ENCODE measurements at regions not wholly inside any gene's neighbourhood (a gene's known extent, or its start where the extent isn't known, plus 50 kb on each side); places are given as distances from the start of the nearest gene placed in this dataset.

DNA sequence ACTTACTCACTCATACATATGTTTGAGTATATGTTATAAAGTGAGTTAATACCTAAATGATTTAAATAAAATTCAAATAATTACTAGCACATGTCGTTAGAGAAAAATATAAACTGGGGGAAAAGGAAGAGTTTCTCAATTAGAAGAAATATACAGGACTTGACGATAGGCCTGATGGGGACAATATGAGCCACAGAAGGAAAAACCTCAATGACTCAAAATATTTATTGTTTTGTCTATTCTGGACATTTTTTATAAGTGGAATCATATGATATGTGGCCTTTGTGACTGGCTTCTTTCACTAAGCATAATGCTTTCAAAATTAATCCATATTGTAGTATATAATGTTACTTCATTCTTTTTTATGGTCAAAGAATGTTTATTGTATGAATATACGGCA lies 339.2 kb upstream of the PMFBP1 start:
- Histone ChIP-seq H3K27ac (ENCODE audit: low read depth, low read length) (no peak overlapping the region), H3K4me3 (ENCODE audit: insufficient read depth, low read length, poor library complexity, severe bottlenecking) (no peak overlapping the region), H3K36me3 (ENCODE audit: low read length) (no peaks in the 10 kb centered on the region), H3K27me3 (ENCODE audit: low read length) (no peaks in the 10 kb centered on the region), H2AFZ (ENCODE audit: low read depth, low read length, severe bottlenecking) (no peak overlapping the region), H3K79me2 (ENCODE audit: insufficient read depth, low read length) (no peaks in the 10 kb centered on the region), H3K9me3 (ENCODE audit: insufficient read depth, low read length) (no peaks in the 10 kb centered on the region), H3F3A (ENCODE audit: insufficient read depth) (no peaks in the 10 kb centered on the region), H3K9me2 (replicated peaks; ENCODE audit: insufficient read depth, low read length) (no peaks in the 10 kb centered on the region), H4K20me1 (ENCODE audit: low read depth, low read length) (no peaks in the 10 kb centered on the region), H3K9ac (ENCODE audit: low read length) (no peak overlapping the region), H3K4me2 (ENCODE audit: low read depth, low read length, poor library complexity, severe bottlenecking) (no peak overlapping the region)
- TF ChIP-seq, protein P1, sequence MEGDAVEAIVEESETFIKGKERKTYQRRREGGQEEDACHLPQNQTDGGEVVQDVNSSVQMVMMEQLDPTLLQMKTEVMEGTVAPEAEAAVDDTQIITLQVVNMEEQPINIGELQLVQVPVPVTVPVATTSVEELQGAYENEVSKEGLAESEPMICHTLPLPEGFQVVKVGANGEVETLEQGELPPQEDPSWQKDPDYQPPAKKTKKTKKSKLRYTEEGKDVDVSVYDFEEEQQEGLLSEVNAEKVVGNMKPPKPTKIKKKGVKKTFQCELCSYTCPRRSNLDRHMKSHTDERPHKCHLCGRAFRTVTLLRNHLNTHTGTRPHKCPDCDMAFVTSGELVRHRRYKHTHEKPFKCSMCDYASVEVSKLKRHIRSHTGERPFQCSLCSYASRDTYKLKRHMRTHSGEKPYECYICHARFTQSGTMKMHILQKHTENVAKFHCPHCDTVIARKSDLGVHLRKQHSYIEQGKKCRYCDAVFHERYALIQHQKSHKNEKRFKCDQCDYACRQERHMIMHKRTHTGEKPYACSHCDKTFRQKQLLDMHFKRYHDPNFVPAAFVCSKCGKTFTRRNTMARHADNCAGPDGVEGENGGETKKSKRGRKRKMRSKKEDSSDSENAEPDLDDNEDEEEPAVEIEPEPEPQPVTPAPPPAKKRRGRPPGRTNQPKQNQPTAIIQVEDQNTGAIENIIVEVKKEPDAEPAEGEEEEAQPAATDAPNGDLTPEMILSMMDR (IDR thresholded peaks at IDR 0.05; ENCODE audit: insufficient read depth, low read length, poor library complexity, severe bottlenecking) = no peak
- no peak for TF ChIP-seq EZH2phosphoT487 (conservative IDR thresholded peaks at IDR 0.05; ENCODE audit: low read length)

DNA sequence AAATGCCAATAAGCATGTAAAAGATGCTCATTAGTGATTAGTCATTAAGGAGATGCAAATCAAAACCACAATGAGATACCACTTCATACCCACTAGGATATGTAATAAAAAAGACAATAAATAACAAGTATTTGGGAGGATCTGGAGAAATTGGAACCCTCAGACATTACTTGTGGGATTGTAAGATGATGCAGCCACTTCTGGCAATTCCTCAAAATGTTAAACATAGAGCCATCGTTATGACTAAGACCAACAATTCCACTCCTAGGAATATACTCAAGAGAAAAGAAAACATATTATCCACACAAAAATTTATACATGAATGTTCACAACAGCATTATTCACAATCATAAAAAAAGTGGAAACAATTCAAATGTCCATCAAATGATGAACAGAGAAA lies 336.2 kb upstream of the PMFBP1 start:
- no peaks in the 10 kb centered on the region for H3K79me2 ChIP-seq (ENCODE audit: insufficient read depth, low read length)
- H3K27ac ChIP-seq (ENCODE audit: low read depth, low read length) = no peak overlapping the region
- H3F3A ChIP-seq (ENCODE audit: insufficient read depth) = no peaks in the 10 kb centered on the region
- H3K9me2 ChIP-seq (replicated peaks; ENCODE audit: insufficient read depth, low read length) = no peaks in the 10 kb centered on the region
- H3K9ac ChIP-seq (ENCODE audit: low read length) = no peak overlapping the region
- no peak overlapping the region for H3K4me2 ChIP-seq (ENCODE audit: low read depth, low read length, poor library complexity, severe bottlenecking)
- no peak overlapping the region for H2AFZ ChIP-seq (ENCODE audit: low read depth, low read length, severe bottlenecking)
- no peaks in the 10 kb centered on the region for H3K9me3 ChIP-seq (ENCODE audit: insufficient read depth, low read length)
- TF ChIP-seq, protein P1 (IDR thresholded peaks at IDR 0.05; ENCODE audit: insufficient read depth, low read length, poor library complexity, severe bottlenecking) = no peak
- no peaks in the 10 kb centered on the region for H3K36me3 ChIP-seq (ENCODE audit: low read length)
- no peaks in the 10 kb centered on the region for H4K20me1 ChIP-seq (ENCODE audit: low read depth, low read length)
- H3K27me3 ChIP-seq (ENCODE audit: low read length) = no peaks in the 10 kb centered on the region
- H3K4me3 ChIP-seq (ENCODE audit: insufficient read depth, low read length, poor library complexity, severe bottlenecking) = no peak overlapping the region

DNA sequence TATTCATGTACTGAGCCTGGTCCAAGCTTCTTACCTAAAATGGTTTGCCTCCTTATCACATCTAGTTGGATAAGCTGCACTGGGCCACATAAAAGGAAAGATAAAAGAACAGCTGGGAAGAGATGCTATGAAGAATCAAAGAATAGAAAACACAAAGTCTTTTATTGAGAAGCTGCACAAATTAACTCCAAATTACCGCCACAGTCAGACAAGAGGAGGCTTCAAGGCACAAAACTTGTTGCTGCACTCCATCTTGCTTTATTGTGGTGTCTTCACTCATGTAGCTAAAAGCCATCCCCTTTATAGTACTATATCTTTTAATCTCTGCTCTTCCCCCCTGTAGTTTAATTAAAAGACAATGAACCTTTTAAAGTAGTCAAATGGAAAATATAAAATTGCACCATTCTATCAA lies 330.6 kb upstream of the PMFBP1 start:
- Histone ChIP-seq H3K9me3 (ENCODE audit: insufficient read depth, low read length) (no peaks in the 10 kb centered on the region), H3K27ac (ENCODE audit: low read depth, low read length) (no peak overlapping the region), H3K9ac (ENCODE audit: low read length) (no peak overlapping the region), H4K20me1 (ENCODE audit: low read depth, low read length) (no peaks in the 10 kb centered on the region), H3K27me3 (ENCODE audit: low read length) (no peaks in the 10 kb centered on the region), H3K36me3 (ENCODE audit: low read length) (no peaks in the 10 kb centered on the region), H3F3A (ENCODE audit: insufficient read depth) (no peaks in the 10 kb centered on the region), H3K4me2 (ENCODE audit: low read depth, low read length, poor library complexity, severe bottlenecking) (no peak overlapping the region), H2AFZ (ENCODE audit: low read depth, low read length, severe bottlenecking) (no peak overlapping the region), H3K9me2 (replicated peaks; ENCODE audit: insufficient read depth, low read length) (no peaks in the 10 kb centered on the region), H3K4me3 (ENCODE audit: insufficient read depth, low read length, poor library complexity, severe bottlenecking) (no peak overlapping the region), H3K79me2 (ENCODE audit: insufficient read depth, low read length) (no peaks in the 10 kb centered on the region)
- no peak for TF ChIP-seq EZH2phosphoT487 (conservative IDR thresholded peaks at IDR 0.05; ENCODE audit: low read length)
- TF ChIP-seq, protein P1 (IDR thresholded peaks at IDR 0.05; ENCODE audit: insufficient read depth, low read length, poor library complexity, severe bottlenecking) = no peak
